ENCODE measurements at regions not wholly inside any gene's neighbourhood (a gene's known extent, or its start where the extent isn't known, plus 50 kb on each side); places are given as distances from the start of the nearest gene placed in this dataset.

DNA sequence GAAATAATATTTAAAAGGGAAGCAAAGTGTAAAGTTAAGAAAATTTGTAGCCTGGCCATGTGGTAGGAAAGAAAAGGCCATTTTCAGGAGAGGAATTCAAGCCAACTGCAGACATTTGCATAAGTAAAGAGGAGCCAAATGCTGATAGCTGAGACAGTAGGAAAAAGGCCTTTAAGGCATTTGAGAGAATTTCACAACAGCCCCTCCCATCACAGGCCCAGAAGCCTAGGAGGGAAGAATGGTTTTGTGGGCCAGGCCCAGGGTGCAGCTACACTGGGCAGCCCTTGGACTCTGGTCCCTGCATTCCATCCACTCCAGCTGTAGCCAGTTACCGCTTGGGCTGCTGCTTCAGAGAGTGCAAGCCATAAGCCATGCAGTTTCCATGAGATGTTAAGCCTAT is 1556.8 kb downstream of the EFNA5 start:
- TF ChIP-seq CTCF (conservative IDR thresholded peaks at IDR 0.05), result no peak
- Histone ChIP-seq H3K4me1 (ENCODE audit: control insufficient read depth, insufficient read depth, low read length) (no peaks in the 10 kb centered on the region), H3K9ac (ENCODE audit: extremely low read depth, low read length, poor library complexity, severe bottlenecking) (no peak overlapping the region), H3K4me3 (ENCODE audit: low read length) (no peak overlapping the region), H3K9me3 (ENCODE audit: control insufficient read depth, low read length) (peaks cover 7% of the 10 kb centered on the region), H3K27me3 (ENCODE audit: control insufficient read depth, insufficient read depth, low read length, poor library complexity, severe bottlenecking) (no peaks in the 10 kb centered on the region), H3K27ac (ENCODE audit: low read depth, low read length) (no peak overlapping the region), H3K36me3 (ENCODE audit: control insufficient read depth, insufficient read depth, low read length) (no peaks in the 10 kb centered on the region)
- Mint-ChIP-seq H3K9me3 (peaks cover 23% of the 10 kb centered on the region), H3K27me3 (ENCODE audit: insufficient read depth) (no peaks in the 10 kb centered on the region), H3K4me3 (no peak overlapping the region), H3K4me1 (no peaks in the 10 kb centered on the region), H3K27ac (no peak overlapping the region), H3K36me3 (ENCODE audit: low read depth) (peaks cover 2% of the 10 kb centered on the region)
- peak; percentile 51 for DNase-seq
- 94% methylated on average over 1 of the region's 1 CpG; no CpG with 5 or more reads in 1 of the 2 experiments for WGBS, 2 experiments (ENCODE audit: insufficient coverage in 1 of 2, insufficient read length in 1 of 2)

- Mint-ChIP-seq H3K27me3 (ENCODE audit: insufficient read depth) (no peaks in the 10 kb centered on the region), H3K36me3 (ENCODE audit: low read depth) (no peaks in the 10 kb centered on the region), H3K4me1 (no peaks in the 10 kb centered on the region), H3K27ac (no peak overlapping the region), H3K9me3 (no peaks in the 10 kb centered on the region), H3K4me3 (no peak overlapping the region)
- no peak overlapping the region for H3K4me3 ChIP-seq (ENCODE audit: low read length)
- H3K9me3 ChIP-seq (ENCODE audit: control insufficient read depth, low read length), result no peaks in the 10 kb centered on the region
- H3K27ac ChIP-seq (ENCODE audit: low read depth, low read length), result no peak overlapping the region
- DNase-seq, result no peak
- H3K27me3 ChIP-seq (ENCODE audit: control insufficient read depth, insufficient read depth, low read length, poor library complexity, severe bottlenecking), result no peaks in the 10 kb centered on the region
- no peaks in the 10 kb centered on the region for H3K4me1 ChIP-seq (ENCODE audit: control insufficient read depth, insufficient read depth, low read length)
- H3K36me3 ChIP-seq (ENCODE audit: control insufficient read depth, insufficient read depth, low read length), result no peaks in the 10 kb centered on the region
- 100% methylated on average over 1 of the region's 2 CpGs; no CpG with 5 or more reads in 1 of the 2 experiments for WGBS, 2 experiments (ENCODE audit: insufficient coverage in 1 of 2, insufficient read length in 1 of 2)
- H3K9ac ChIP-seq (ENCODE audit: extremely low read depth, low read length, poor library complexity, severe bottlenecking), result no peak overlapping the region
- no peak for TF ChIP-seq CTCF (conservative IDR thresholded peaks at IDR 0.05)
Observed at GRCh38 chr5:106106384-106106783, 1564.4 kb downstream of the EFNA5 start.

DNA sequence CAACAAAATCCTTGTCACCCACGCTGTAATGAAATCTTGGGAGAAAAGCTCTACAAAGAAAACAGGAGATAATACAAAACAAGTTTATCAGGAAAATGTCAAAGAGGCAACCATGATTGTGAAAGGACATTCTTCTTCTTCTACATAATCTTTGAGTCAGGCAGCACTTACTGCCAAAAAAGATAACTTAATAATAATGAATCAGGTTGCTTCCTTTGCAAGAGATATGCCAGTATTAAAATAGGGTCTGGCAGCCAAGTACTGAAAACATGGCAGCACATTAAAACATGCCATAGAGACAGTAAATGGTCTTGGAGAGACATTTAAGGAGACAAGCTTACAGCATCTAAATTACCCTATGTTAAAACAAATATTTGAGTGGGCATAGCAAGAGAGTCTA is 1573.4 kb downstream of the EFNA5 start:
- H3K27ac Mint-ChIP-seq, result no peak overlapping the region
- no peaks in the 10 kb centered on the region for H3K9me3 ChIP-seq (ENCODE audit: control insufficient read depth, low read length)
- 75% methylated on average over 1 of the region's 1 CpG; no CpG with 5 or more reads in 1 of the 2 experiments for WGBS, 2 experiments (ENCODE audit: insufficient coverage in 1 of 2, insufficient read length in 1 of 2)
- H3K4me1 Mint-ChIP-seq, result peaks cover 2% of the 10 kb centered on the region
- peaks cover 3% of the 10 kb centered on the region for H3K4me1 ChIP-seq (ENCODE audit: control insufficient read depth, insufficient read depth, low read length)
- H3K9ac ChIP-seq (ENCODE audit: extremely low read depth, low read length, poor library complexity, severe bottlenecking), result no peak overlapping the region
- H3K27me3 ChIP-seq (ENCODE audit: control insufficient read depth, insufficient read depth, low read length, poor library complexity, severe bottlenecking), result no peaks in the 10 kb centered on the region
- H3K36me3 ChIP-seq (ENCODE audit: control insufficient read depth, insufficient read depth, low read length), result no peaks in the 10 kb centered on the region
- H3K27ac ChIP-seq (ENCODE audit: low read depth, low read length), result no peak overlapping the region
- no peak for TF ChIP-seq CTCF (conservative IDR thresholded peaks at IDR 0.05)
- no peaks in the 10 kb centered on the region for H3K9me3 Mint-ChIP-seq
- no peak overlapping the region for H3K4me3 ChIP-seq (ENCODE audit: low read length)
- H3K27me3 Mint-ChIP-seq (ENCODE audit: insufficient read depth), result no peaks in the 10 kb centered on the region
- no peaks in the 10 kb centered on the region for H3K36me3 Mint-ChIP-seq (ENCODE audit: low read depth)
- no peak for DNase-seq
- H3K4me3 Mint-ChIP-seq, result no peak overlapping the region

All from endodermal cell (in vitro differentiated cells).